ENCODE measurements at regions not wholly inside any gene's neighbourhood (a gene's known extent, or its start where the extent isn't known, plus 50 kb on each side); places are given as distances from the start of the nearest gene placed in this dataset.

DNA sequence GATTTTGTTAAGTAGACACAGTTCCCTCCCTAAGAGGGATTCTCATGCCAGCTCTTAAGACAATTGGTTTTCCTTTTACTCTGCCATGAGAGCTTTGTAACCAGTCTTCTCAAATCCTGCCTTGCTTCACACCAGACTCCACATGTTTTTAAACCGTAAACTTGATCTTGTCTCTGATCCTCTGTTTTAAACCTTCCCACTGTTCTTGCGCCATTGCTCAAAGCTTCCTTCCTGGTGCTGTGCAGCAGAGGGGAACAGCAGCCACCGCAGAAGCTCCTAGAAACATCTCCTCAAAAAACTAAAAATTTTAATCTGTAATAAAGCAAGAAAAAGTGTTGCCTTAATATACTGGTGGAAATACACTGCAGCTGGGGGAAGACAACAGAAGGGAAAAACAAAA is 154.5 kb upstream of the SATB1 start:
- H3K9me3 ChIP-seq (ENCODE audit: low read depth) = no peaks in the 10 kb centered on the region
- no peak for DNase-seq (ENCODE audit: low read depth in 1 of 2, low spot score in 1 of 2)
- no peaks in the 10 kb centered on the region for H3K4me1 ChIP-seq (ENCODE audit: low read depth)
- H3K4me3 ChIP-seq = no peak overlapping the region
- H3K27ac ChIP-seq = no peak overlapping the region
- TF ChIP-seq, protein P1, sequence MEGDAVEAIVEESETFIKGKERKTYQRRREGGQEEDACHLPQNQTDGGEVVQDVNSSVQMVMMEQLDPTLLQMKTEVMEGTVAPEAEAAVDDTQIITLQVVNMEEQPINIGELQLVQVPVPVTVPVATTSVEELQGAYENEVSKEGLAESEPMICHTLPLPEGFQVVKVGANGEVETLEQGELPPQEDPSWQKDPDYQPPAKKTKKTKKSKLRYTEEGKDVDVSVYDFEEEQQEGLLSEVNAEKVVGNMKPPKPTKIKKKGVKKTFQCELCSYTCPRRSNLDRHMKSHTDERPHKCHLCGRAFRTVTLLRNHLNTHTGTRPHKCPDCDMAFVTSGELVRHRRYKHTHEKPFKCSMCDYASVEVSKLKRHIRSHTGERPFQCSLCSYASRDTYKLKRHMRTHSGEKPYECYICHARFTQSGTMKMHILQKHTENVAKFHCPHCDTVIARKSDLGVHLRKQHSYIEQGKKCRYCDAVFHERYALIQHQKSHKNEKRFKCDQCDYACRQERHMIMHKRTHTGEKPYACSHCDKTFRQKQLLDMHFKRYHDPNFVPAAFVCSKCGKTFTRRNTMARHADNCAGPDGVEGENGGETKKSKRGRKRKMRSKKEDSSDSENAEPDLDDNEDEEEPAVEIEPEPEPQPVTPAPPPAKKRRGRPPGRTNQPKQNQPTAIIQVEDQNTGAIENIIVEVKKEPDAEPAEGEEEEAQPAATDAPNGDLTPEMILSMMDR (IDR thresholded peaks at IDR 0.05; ENCODE audit: low read depth, low read length) = no peak
- H3K27me3 ChIP-seq = no peaks in the 10 kb centered on the region
- H3K36me3 ChIP-seq = no peaks in the 10 kb centered on the region

DNA sequence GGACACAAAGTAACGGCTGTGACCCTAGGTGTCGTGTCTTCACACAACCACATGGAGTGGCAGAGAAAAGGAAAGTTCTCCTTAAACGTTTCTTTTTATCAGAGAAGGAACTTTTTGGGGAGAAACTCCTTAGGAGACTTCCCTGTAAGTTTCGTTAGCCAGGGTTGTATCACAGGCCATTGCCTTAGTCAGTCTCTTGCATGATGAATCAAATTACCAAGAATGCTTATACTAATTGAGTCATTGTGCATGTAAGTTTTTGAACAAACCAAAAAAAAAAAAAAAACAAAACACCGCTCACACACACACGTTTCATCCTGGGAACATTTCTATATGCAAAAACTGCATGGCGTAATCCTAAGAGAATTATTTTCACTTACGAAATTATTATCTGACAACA is 150.4 kb upstream of the SATB1 start:
- H3K4me3 ChIP-seq = no peak overlapping the region
- H3K4me1 ChIP-seq (ENCODE audit: low read depth) = no peaks in the 10 kb centered on the region
- H3K27me3 ChIP-seq = no peaks in the 10 kb centered on the region
- H3K9me3 ChIP-seq (ENCODE audit: low read depth) = no peaks in the 10 kb centered on the region
- no peaks in the 10 kb centered on the region for H3K36me3 ChIP-seq
- DNase-seq (ENCODE audit: low read depth in 1 of 2, low spot score in 1 of 2) = peak in 1 of 2 donors; percentile 1
- TF ChIP-seq, protein P1 (IDR thresholded peaks at IDR 0.05; ENCODE audit: low read depth, low read length) = no peak
- no peak overlapping the region for H3K27ac ChIP-seq

DNA sequence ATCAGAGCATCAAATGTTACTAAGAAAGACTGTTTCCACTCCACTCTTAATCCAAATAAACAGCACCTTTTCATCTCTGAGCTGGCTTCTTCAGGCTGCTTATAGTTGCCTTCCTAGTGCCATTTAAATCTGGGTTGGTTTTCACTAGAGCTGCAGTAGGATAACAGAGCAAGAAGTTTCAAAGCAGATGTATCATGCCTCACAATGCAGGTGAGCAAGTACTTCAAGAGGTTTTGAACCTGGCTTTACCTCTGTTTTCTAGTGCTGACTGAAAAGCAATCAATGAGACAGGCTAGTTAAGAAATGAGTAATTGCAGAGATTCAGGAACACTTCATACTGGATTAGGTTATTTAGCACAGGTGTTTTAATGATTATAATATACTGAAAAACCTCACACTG is 147.7 kb upstream of the SATB1 start:
- H3K9me3 ChIP-seq (ENCODE audit: low read depth) = no peaks in the 10 kb centered on the region
- no peak overlapping the region for H3K27ac ChIP-seq
- no peaks in the 10 kb centered on the region for H3K36me3 ChIP-seq
- no peaks in the 10 kb centered on the region for H3K4me1 ChIP-seq (ENCODE audit: low read depth)
- TF ChIP-seq, protein P1 (IDR thresholded peaks at IDR 0.05; ENCODE audit: low read depth, low read length) = no peak
- no peak for DNase-seq (ENCODE audit: low read depth in 1 of 2, low spot score in 1 of 2)
- H3K27me3 ChIP-seq = no peaks in the 10 kb centered on the region
- H3K4me3 ChIP-seq = no peak overlapping the region

DNA sequence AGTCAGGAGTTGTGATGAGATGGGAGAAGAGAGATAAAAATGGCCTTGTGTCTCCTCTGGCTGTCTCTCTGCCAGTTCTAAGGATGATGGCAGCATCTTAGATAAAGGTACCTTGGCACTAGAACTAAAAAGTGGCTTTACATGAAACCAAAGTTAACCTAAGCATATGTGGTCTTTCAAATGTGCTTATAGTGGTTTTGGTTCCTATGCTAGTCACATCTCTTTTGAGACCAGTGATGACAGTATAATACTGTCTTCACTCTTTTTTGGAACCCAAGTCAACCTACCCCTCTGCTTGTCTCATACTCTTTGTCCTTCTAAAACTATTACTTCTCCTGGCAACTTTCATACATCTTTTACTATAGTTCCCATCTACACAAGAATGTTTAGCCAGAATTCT is 142.2 kb upstream of the SATB1 start:
- no peaks in the 10 kb centered on the region for H3K9me3 ChIP-seq (ENCODE audit: low read depth)
- H3K27me3 ChIP-seq = no peaks in the 10 kb centered on the region
- no peak for DNase-seq (ENCODE audit: low read depth in 1 of 2, low spot score in 1 of 2)
- no peaks in the 10 kb centered on the region for H3K4me1 ChIP-seq (ENCODE audit: low read depth)
- TF ChIP-seq, protein P1 (IDR thresholded peaks at IDR 0.05; ENCODE audit: low read depth, low read length) = no peak
- H3K27ac ChIP-seq = no peak overlapping the region
- no peaks in the 10 kb centered on the region for H3K36me3 ChIP-seq
- H3K4me3 ChIP-seq = no peak overlapping the region

DNA sequence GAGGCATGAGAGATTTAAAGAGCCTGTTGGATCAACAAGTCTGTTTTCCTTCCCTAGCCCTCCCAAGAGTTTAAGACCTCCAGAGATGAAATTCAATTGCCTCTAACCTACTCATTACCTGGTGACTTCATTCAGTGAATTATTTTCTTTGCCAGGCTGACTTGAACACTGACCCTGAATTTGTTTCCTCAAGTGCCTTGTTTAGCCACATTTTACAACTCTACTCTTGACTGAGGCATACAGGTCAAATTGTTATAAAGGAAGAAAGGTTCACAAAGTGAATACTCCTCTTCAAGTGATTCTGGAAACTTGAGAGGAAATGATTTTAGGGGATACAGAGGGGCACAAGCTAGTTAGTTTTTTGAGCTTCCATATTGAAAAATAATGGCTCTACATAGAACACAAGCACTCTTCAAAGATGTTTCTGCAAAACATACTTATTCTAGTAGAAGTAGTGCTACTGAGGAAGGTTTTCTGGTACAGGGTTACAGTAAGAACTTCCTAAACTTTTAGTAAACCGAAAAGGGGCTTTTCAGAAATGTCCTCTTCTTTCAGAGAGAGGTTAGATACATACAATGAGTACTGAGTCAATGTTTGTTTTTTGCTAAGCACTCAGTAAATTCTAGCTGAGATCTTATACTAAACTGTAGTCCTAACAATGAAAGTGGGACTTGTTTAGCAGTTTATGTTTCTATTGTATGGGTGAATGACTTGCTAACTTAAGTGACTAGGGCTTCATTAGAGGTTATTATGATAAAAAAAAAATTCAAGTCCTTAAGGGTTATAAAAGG is 137.4 kb upstream of the SATB1 start:
- no peaks in the 10 kb centered on the region for H3K36me3 ChIP-seq
- no peak overlapping the region for H3K4me3 ChIP-seq
- TF ChIP-seq, protein P1 (IDR thresholded peaks at IDR 0.05; ENCODE audit: low read depth, low read length) = no peak
- H3K27ac ChIP-seq = no peak overlapping the region
- no peaks in the 10 kb centered on the region for H3K9me3 ChIP-seq (ENCODE audit: low read depth)
- H3K27me3 ChIP-seq = no peaks in the 10 kb centered on the region
- no peak for DNase-seq (ENCODE audit: low read depth in 1 of 2, low spot score in 1 of 2)
- H3K4me1 ChIP-seq (ENCODE audit: low read depth) = no peaks in the 10 kb centered on the region

Measured in cardiac muscle cell (in vitro differentiated cells and primary cell).